Right atrium auricular region (tissue), 2 donors: ENCODE measurements at regions not wholly inside any gene's neighbourhood (a gene's known extent, or its start where the extent isn't known, plus 50 kb on each side); places are given as distances from the start of the nearest gene placed in this dataset.

Source experiments
- DNase-seq: peaks from one replicate; pipeline ENCODE4 v3.0.0-alpha.2; 2019; ENCODE audit warnings: low spot score
- H3K27ac ChIP-seq, 2 donors: fragments of 200-600 bp; sonication (generic); 1 replicate in 1 of 2; 2 replicates in 1 of 2; pipeline ENCODE4 v1.5.1; 2016 to 2019
- H3K27me3 ChIP-seq, 2 donors: fragments of 200-600 bp; sonication (generic); one replicate each; pipeline versions ENCODE4 v1.5.1 to v1.6.0; 2017 to 2019
- H3K36me3 ChIP-seq: fragments of 200-600 bp; sonication (generic); one replicate; pipeline ENCODE4 v1.5.1; 2016
- H3K4me1 ChIP-seq, 2 donors: fragments of 200-600 bp; sonication (generic); one replicate each; pipeline versions ENCODE4 v1.5.1 to v1.6.0; 2017 to 2019
- H3K4me3 ChIP-seq, 2 donors: fragments of 200-600 bp; sonication (generic); 1 replicate in 1 of 2; 2 replicates in 1 of 2; pipeline ENCODE4 v1.5.1; 2017 to 2019; ENCODE audit warnings: mild to moderate bottlenecking in 1 of 2, moderate library complexity in 1 of 2
- H3K9me3 ChIP-seq, 2 donors: fragments of 200-600 bp; sonication (generic); one replicate each; pipeline ENCODE4 v1.5.1; 2019
- TF ChIP-seq, protein P1 (sequence below), 2 donors: fragments of 200-600 bp; sonication (generic); IDR thresholded peaks; one replicate each; pipeline ENCODE4 v1.5.1; 2019; ENCODE audit warnings: antibody characterized with exemption in 2 of 2

GRCh38 chr3:174710612-174711011 lies 148.5 kb upstream of the NAALADL2 start:
- Histone ChIP-seq H3K4me3 (no peak overlapping the region), H3K27ac (no peak overlapping the region), H3K36me3 (no peaks in the 10 kb centered on the region), H3K4me1 (no peaks in the 10 kb centered on the region), H3K27me3 (no peaks in the 10 kb centered on the region), H3K9me3 (peaks cover 0 to 4% of the 10 kb centered on the region in 2 donors)
- TF ChIP-seq, protein P1, sequence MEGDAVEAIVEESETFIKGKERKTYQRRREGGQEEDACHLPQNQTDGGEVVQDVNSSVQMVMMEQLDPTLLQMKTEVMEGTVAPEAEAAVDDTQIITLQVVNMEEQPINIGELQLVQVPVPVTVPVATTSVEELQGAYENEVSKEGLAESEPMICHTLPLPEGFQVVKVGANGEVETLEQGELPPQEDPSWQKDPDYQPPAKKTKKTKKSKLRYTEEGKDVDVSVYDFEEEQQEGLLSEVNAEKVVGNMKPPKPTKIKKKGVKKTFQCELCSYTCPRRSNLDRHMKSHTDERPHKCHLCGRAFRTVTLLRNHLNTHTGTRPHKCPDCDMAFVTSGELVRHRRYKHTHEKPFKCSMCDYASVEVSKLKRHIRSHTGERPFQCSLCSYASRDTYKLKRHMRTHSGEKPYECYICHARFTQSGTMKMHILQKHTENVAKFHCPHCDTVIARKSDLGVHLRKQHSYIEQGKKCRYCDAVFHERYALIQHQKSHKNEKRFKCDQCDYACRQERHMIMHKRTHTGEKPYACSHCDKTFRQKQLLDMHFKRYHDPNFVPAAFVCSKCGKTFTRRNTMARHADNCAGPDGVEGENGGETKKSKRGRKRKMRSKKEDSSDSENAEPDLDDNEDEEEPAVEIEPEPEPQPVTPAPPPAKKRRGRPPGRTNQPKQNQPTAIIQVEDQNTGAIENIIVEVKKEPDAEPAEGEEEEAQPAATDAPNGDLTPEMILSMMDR (IDR thresholded peaks at IDR 0.05), result no peak
- DNase-seq, result no peak

GRCh38 chr3:174715386-174715785 lies 143.7 kb upstream of the NAALADL2 start:
- Histone ChIP-seq H3K36me3 (no peaks in the 10 kb centered on the region), H3K4me3 (no peak overlapping the region), H3K4me1 (no peaks in the 10 kb centered on the region), H3K27me3 (no peaks in the 10 kb centered on the region), H3K9me3 (peaks cover 0 to 4% of the 10 kb centered on the region in 2 donors), H3K27ac (no peak overlapping the region)
- TF ChIP-seq, protein P1 (IDR thresholded peaks at IDR 0.05), result no peak
- DNase-seq, result no peak

- no peak for DNase-seq
- TF ChIP-seq, protein P1 (IDR thresholded peaks at IDR 0.05), result no peak
These were observed 142.1 kb upstream of the NAALADL2 start for GRCh38 chr3:174716956-174717505.

GRCh38 chr3:174720717-174721116 lies 138.4 kb upstream of the NAALADL2 start:
- Histone ChIP-seq H3K9me3 (no peaks in the 10 kb centered on the region), H3K4me3 (no peak overlapping the region), H3K27me3 (no peaks in the 10 kb centered on the region), H3K27ac (no peak overlapping the region), H3K4me1 (no peaks in the 10 kb centered on the region), H3K36me3 (no peaks in the 10 kb centered on the region)
- DNase-seq, result no peak
- TF ChIP-seq, protein P1 (IDR thresholded peaks at IDR 0.05), result no peak

More at GRCh38 chr3:174716956-174717505, 142.1 kb upstream of the NAALADL2 start:
- no peaks in the 10 kb centered on the region for H3K27me3 ChIP-seq
- no peaks in the 10 kb centered on the region for H3K4me1 ChIP-seq
- no peak overlapping the region for H3K27ac ChIP-seq
- H3K9me3 ChIP-seq, result peaks cover 0 to 4% of the 10 kb centered on the region in 2 donors
- H3K4me3 ChIP-seq, result no peak overlapping the region
- no peaks in the 10 kb centered on the region for H3K36me3 ChIP-seq

- Histone ChIP-seq H3K36me3 (no peaks in the 10 kb centered on the region), H3K27ac (no peak overlapping the region), H3K9me3 (no peaks in the 10 kb centered on the region), H3K4me1 (no peaks in the 10 kb centered on the region), H3K27me3 (no peaks in the 10 kb centered on the region), H3K4me3 (no peak overlapping the region)
- TF ChIP-seq, protein P1 (IDR thresholded peaks at IDR 0.05), result no peak
- DNase-seq, result no peak
These were observed 133.8 kb upstream of the NAALADL2 start for GRCh38 chr3:174725303-174725702.

- Histone ChIP-seq H3K4me1 (no peaks in the 10 kb centered on the region), H3K4me3 (no peak overlapping the region), H3K36me3 (no peaks in the 10 kb centered on the region), H3K27ac (no peak overlapping the region), H3K27me3 (no peaks in the 10 kb centered on the region), H3K9me3 (no peaks in the 10 kb centered on the region)
- DNase-seq, result no peak
- TF ChIP-seq, protein P1 (IDR thresholded peaks at IDR 0.05), result no peak
These were observed 121.2 kb upstream of the NAALADL2 start for GRCh38 chr3:174737966-174738365.
